Stimulated activated CD8-positive, alpha-beta memory T cell treated with anti-CD3 and anti-CD28 coated beads, Interleukin-7, amount 100 ng/mL, for 4 hours (primary cell): ENCODE measurements at regions not wholly inside any gene's neighbourhood (a gene's known extent, or its start where the extent isn't known, plus 50 kb on each side); places are given as distances from the start of the nearest gene placed in this dataset.
"Not testable (repeated sequence)": the region's sequence is repeated elsewhere in the genome, so short reads cannot be mapped to it uniquely, and the experiment has no call there.

Experiments
- DNase-seq, 2 donors: peaks; one replicate each; pipeline ENCODE4 v3.0.0-alpha.2; 2020; ENCODE audit warnings: low read depth in 2 of 2

- no peak for DNase-seq
Observed at GRCh38 chr17:31678431-31678830, 180.6 kb downstream of the COPRS start.

GRCh38 chr17:31677681-31678080, 181.4 kb downstream of the COPRS start:
- no peak for DNase-seq

- no peak for DNase-seq
Observed at GRCh38 chr17:31677036-31677435, 182.0 kb downstream of the COPRS start.

GRCh38 chr17:31675392-31675791, 183.7 kb downstream of the COPRS start:
- not testable (repeated sequence) for DNase-seq

- no peak for DNase-seq
Observed at GRCh38 chr17:31674717-31675349, 184.2 kb downstream of the COPRS start.

- DNase-seq, result no peak
Observed at GRCh38 chr17:31674305-31674704, 184.7 kb downstream of the COPRS start.

GRCh38 chr17:31673076-31673475, 186.0 kb downstream of the COPRS start:
- DNase-seq, result no peak

GRCh38 chr17:31672161-31672819, 186.8 kb downstream of the COPRS start:
- no peak for DNase-seq

GRCh38 chr17:31663576-31663975, 195.5 kb downstream of the COPRS start:
- DNase-seq, result no peak

GRCh38 chr17:31660684-31661083, 198.4 kb downstream of the COPRS start:
- DNase-seq, result no peak

GRCh38 chr17:31657876-31658275, 201.2 kb downstream of the COPRS start:
- no peak for DNase-seq

GRCh38 chr17:31654936-31655335, 204.1 kb downstream of the COPRS start:
- peak; percentile 6 to 36 for DNase-seq

GRCh38 chr17:31653691-31654090, 205.4 kb downstream of the COPRS start:
- DNase-seq, result no peak

- no peak for DNase-seq
Observed at GRCh38 chr17:31650756-31651520, 208.1 kb downstream of the COPRS start.

- DNase-seq, result no peak
Observed at GRCh38 chr17:31649302-31649701, 209.7 kb downstream of the COPRS start.

GRCh38 chr17:31647661-31648060, 211.4 kb downstream of the COPRS start:
- DNase-seq, result no peak

GRCh38 chr17:31646642-31647041, 212.4 kb downstream of the COPRS start:
- no peak for DNase-seq

- DNase-seq, result no peak
Observed at GRCh38 chr17:31645351-31645750, 213.7 kb downstream of the COPRS start.

- DNase-seq, result no peak
Observed at GRCh38 chr17:31631766-31632165, 227.3 kb downstream of the COPRS start.

GRCh38 chr17:31630866-31631265, 228.2 kb downstream of the COPRS start:
- not testable (repeated sequence) for DNase-seq

GRCh38 chr17:31629696-31630470, 229.2 kb downstream of the COPRS start:
- no peak for DNase-seq

- no peak for DNase-seq
Observed at GRCh38 chr17:31627960-31628359, 231.1 kb downstream of the COPRS start.
